Sigmoid colon (tissue), 6 donors: ENCODE measurements at regions not wholly inside any gene's neighbourhood (a gene's known extent, or its start where the extent isn't known, plus 50 kb on each side); places are given as distances from the start of the nearest gene placed in this dataset.

Experiments used
- DNase-seq: peaks from one replicate; pipeline ENCODE4 v3.0.0-alpha.2; 2019
- H3K27ac ChIP-seq, 4 donors: fragments of 200-600 bp; sonication (generic); one replicate each; pipeline ENCODE4 v1.5.1; 2016 to 2019; ENCODE audit warnings: mild to moderate bottlenecking in 1 of 4
- H3K27me3 ChIP-seq, 3 donors: fragments of 200-600 bp; sonication (generic); one replicate each; pipeline ENCODE4 v1.5.1; 2019; ENCODE audit warnings: mild to moderate bottlenecking in 1 of 3
- H3K36me3 ChIP-seq, 4 donors: fragments of 200-600 bp; sonication (generic); one replicate each; pipeline ENCODE4 v1.5.1; 2016 to 2019
- H3K4me1 ChIP-seq, 4 donors: fragments of 200-600 bp; sonication (generic); one replicate each; pipeline ENCODE4 v1.5.1; 2017 to 2019
- H3K4me3 ChIP-seq, 4 donors: fragments of 200-600 bp; sonication (generic); one replicate each; pipeline ENCODE4 v1.5.1; 2017 to 2019; ENCODE audit warnings: mild to moderate bottlenecking in 2 of 4, moderate library complexity in 1 of 4
- H3K9me3 ChIP-seq, 4 donors: fragments of 200-600 bp in 3 of 4; sonication (generic) in 3 of 4; one replicate each; pipeline versions ENCODE4 v1.5.1 to v1.6.1; 2013 to 2019
- CTCF ChIP-seq, 4 experiments: fragments of 450-650 bp in 3 of 4; fragments of 200-600 bp in 1 of 4; IDR thresholded peaks; one replicate each; pipeline ENCODE4 v1.5.1; 2016 to 2019; ENCODE audit warnings: antibody characterized with exemption in 4 of 4, mild to moderate bottlenecking in 3 of 4, moderate library complexity in 2 of 4
- EP300 ChIP-seq, 4 donors: sonication (generic); formaldehyde crosslinking; IDR thresholded peaks; one replicate each; pipeline ENCODE4 v1.6.1; 2017; ENCODE audit warnings: antibody characterized with exemption in 4 of 4
- POLR2A ChIP-seq, 2 donors: fragments of 450-650 bp; IDR thresholded peaks; one replicate each; pipeline ENCODE4 v1.6.1; 2016; ENCODE audit warnings: antibody characterized with exemption in 2 of 2, mild to moderate bottlenecking in 2 of 2, moderate library complexity in 2 of 2
- POLR2AphosphoS5 ChIP-seq, 4 donors: sonication (generic); formaldehyde crosslinking; IDR thresholded peaks; one replicate each; pipeline ENCODE4 v1.6.1; 2017; ENCODE audit warnings: antibody characterized with exemption in 4 of 4
- WGBS, 2 donors: extraction: QIAGEN DNeasy Blood & Tissue Kit; methylation state at CpG; one replicate each; pipeline ENCODE4 v1.1.7; 2013; 5-methylcytosine and 5-hydroxymethylcytosine counted together
- intact Hi-C: fragments of 100-400 bp; cut with DNase I; formaldehyde crosslinking; loops from one replicate; pipeline ENCODE4 v1.15.1; 2023
- donor health status: healthy with polysubstance abuse.
- donor health status: healthy.

- no peaks in the 10 kb centered on the region for H3K9me3 ChIP-seq
- intact Hi-C loops = no loop called here
- WGBS, 2 donors = 78 to 87% methylated on average over 3 of the region's 3 CpGs
Measured at GRCh38 chr7:42378149-42378548, 141.1 kb upstream of the GLI3 start.

GRCh38 chr7:42373285-42373684, 136.3 kb upstream of the GLI3 start:
- no peaks in the 10 kb centered on the region for H3K36me3 ChIP-seq
- WGBS, 2 donors = 85 to 88% methylated on average over 1 of the region's 1 CpG
- TF ChIP-seq EP300 (IDR thresholded peaks at IDR 0.05) (no peak), POLR2AphosphoS5 (IDR thresholded peaks at IDR 0.05) (no peak), POLR2A (IDR thresholded peaks at IDR 0.05) (no peak), CTCF (IDR thresholded peaks at IDR 0.05) (no peak)

More at GRCh38 chr7:42378149-42378548, 141.1 kb upstream of the GLI3 start:
- H3K27ac ChIP-seq = no peak overlapping the region
- no peaks in the 10 kb centered on the region for H3K27me3 ChIP-seq
- no peaks in the 10 kb centered on the region for H3K4me1 ChIP-seq
- no peak for DNase-seq
- H3K4me3 ChIP-seq = no peak overlapping the region
- TF ChIP-seq EP300 (IDR thresholded peaks at IDR 0.05) = no peak
- no peak for TF ChIP-seq POLR2A (IDR thresholded peaks at IDR 0.05)
- no peak for TF ChIP-seq POLR2AphosphoS5 (IDR thresholded peaks at IDR 0.05)
- H3K36me3 ChIP-seq = no peaks in the 10 kb centered on the region

GRCh38 chr7:42372479-42372878, 135.5 kb upstream of the GLI3 start:
- WGBS, 2 donors = 58 to 64% methylated on average over 3 of the region's 3 CpGs
- H3K9me3 ChIP-seq = peaks cover 0 to 4% (median 0%) of the 10 kb centered on the region in 4 donors
- no peak for TF ChIP-seq CTCF (IDR thresholded peaks at IDR 0.05)
- TF ChIP-seq POLR2A (IDR thresholded peaks at IDR 0.05) = no peak
- TF ChIP-seq EP300 (IDR thresholded peaks at IDR 0.05) = no peak
- no peak for TF ChIP-seq POLR2AphosphoS5 (IDR thresholded peaks at IDR 0.05)
- H3K27ac ChIP-seq = no peak overlapping the region
- H3K4me3 ChIP-seq = no peak overlapping the region
- H3K4me1 ChIP-seq = no peaks in the 10 kb centered on the region
- H3K27me3 ChIP-seq = no peaks in the 10 kb centered on the region
- H3K36me3 ChIP-seq = no peaks in the 10 kb centered on the region
- intact Hi-C loops = no loop called here
- no peak for DNase-seq

More at GRCh38 chr7:42373285-42373684, 136.3 kb upstream of the GLI3 start:
- H3K4me3 ChIP-seq = no peak overlapping the region
- no peaks in the 10 kb centered on the region for H3K4me1 ChIP-seq
- no peaks in the 10 kb centered on the region for H3K9me3 ChIP-seq
- no peak for DNase-seq
- H3K27me3 ChIP-seq = no peaks in the 10 kb centered on the region
- no peak overlapping the region for H3K27ac ChIP-seq
- intact Hi-C loops = no loop called here

- no peak for TF ChIP-seq POLR2AphosphoS5 (IDR thresholded peaks at IDR 0.05)
- TF ChIP-seq POLR2A (IDR thresholded peaks at IDR 0.05) = no peak
- TF ChIP-seq CTCF (IDR thresholded peaks at IDR 0.05) = no peak
- TF ChIP-seq EP300 (IDR thresholded peaks at IDR 0.05) = no peak
- no peaks in the 10 kb centered on the region for H3K4me1 ChIP-seq
- no peak overlapping the region for H3K4me3 ChIP-seq
- intact Hi-C loops = no loop called here
- H3K27ac ChIP-seq = no peak overlapping the region
- no peaks in the 10 kb centered on the region for H3K27me3 ChIP-seq
- H3K9me3 ChIP-seq = no peaks in the 10 kb centered on the region
- H3K36me3 ChIP-seq = no peaks in the 10 kb centered on the region
- 42 to 47% methylated on average over 1 of the region's 1 CpG for WGBS, 2 donors
- no peak for DNase-seq
Measured at GRCh38 chr7:42359946-42360345, 122.9 kb upstream of the GLI3 start.

- no peaks in the 10 kb centered on the region for H3K36me3 ChIP-seq
- peaks cover 0 to 40% (median 25%) of the 10 kb centered on the region in 4 donors for H3K4me1 ChIP-seq
- DNase-seq = no peak
- no peak for TF ChIP-seq POLR2A (IDR thresholded peaks at IDR 0.05)
- no peak for TF ChIP-seq EP300 (IDR thresholded peaks at IDR 0.05)
- no peak for TF ChIP-seq POLR2AphosphoS5 (IDR thresholded peaks at IDR 0.05)
- TF ChIP-seq CTCF (IDR thresholded peaks at IDR 0.05) = no peak
- intact Hi-C loops = no loop called here
- H3K4me3 ChIP-seq = no peak overlapping the region
- WGBS, 2 donors = 81 to 89% methylated on average over 5 of the region's 5 CpGs
- no peaks in the 10 kb centered on the region for H3K9me3 ChIP-seq
- H3K27ac ChIP-seq = peak overlapping the region in 2 of 4 donors; percentile 3 to 48
- no peaks in the 10 kb centered on the region for H3K27me3 ChIP-seq
Measured at GRCh38 chr7:42351316-42351935, 114.4 kb upstream of the GLI3 start.
